GM23338 (cell line): ENCODE measurements at regions not wholly inside any gene's neighbourhood (a gene's known extent, or its start where the extent isn't known, plus 50 kb on each side); places are given as distances from the start of the nearest gene placed in this dataset.

Source experiments
- ATAC-seq: fragments of 200-7000 bp; cut with Tn5 transposase; 3 replicates; pipeline ENCODE4 v1.9.1; 2020
- DNase-seq: peaks from one replicate; pipeline ENCODE4 v3.0.0-alpha.2; 2015; ENCODE audit warnings: low spot score
- H2AFZ ChIP-seq: fragments of 200-600 bp; sonication (generic); 2 replicates; pipeline ENCODE4 v1.8.0; 2016; ENCODE audit warnings: antibody characterized with exemption, mild to moderate bottlenecking, moderate library complexity
- H3F3A ChIP-seq: fragments of 200-600 bp; sonication (generic); replicated peaks from 2 replicates; pipeline ENCODE4 v1.8.0; 2017; ENCODE audit warnings: antibody characterized with exemption, mixed run types, low read depth
- H3K27ac ChIP-seq: fragments of 200-600 bp; sonication (generic); 2 replicates; pipeline ENCODE4 v1.6.1; 2016; ENCODE audit warnings: low read depth
- H3K27me3 ChIP-seq: fragments of 200-600 bp; sonication (generic); 2 replicates; pipeline ENCODE4 v1.8.0; 2016; ENCODE audit warnings: mild to moderate bottlenecking, mixed run types, moderate library complexity; ENCODE audit not compliant: insufficient read depth
- H3K36me3 ChIP-seq: fragments of 200-600 bp; sonication (generic); 2 replicates; pipeline ENCODE4 v1.8.0; 2016; ENCODE audit warnings: mild to moderate bottlenecking; ENCODE audit not compliant: insufficient read depth
- H3K4me1 ChIP-seq: fragments of 200-600 bp; sonication (generic); 2 replicates; pipeline ENCODE4 v1.8.0; 2016; ENCODE audit warnings: mild to moderate bottlenecking, moderate library complexity; ENCODE audit not compliant: insufficient read depth
- H3K4me2 ChIP-seq: fragments of 200-600 bp; sonication (generic); 2 replicates; pipeline ENCODE4 v1.7.1; 2017; ENCODE audit warnings: mixed run types
- H3K4me3 ChIP-seq: fragments of 200-600 bp; sonication (generic); 2 replicates; pipeline ENCODE4 v1.6.1; 2016; ENCODE audit warnings: mixed run types
- H3K79me2 ChIP-seq: fragments of 200-600 bp; sonication (generic); replicated peaks from 2 replicates; pipeline ENCODE4 v1.8.0; 2017; ENCODE audit warnings: mild to moderate bottlenecking; ENCODE audit not compliant: insufficient read depth
- H3K9me2 ChIP-seq: fragments of 200-600 bp; sonication (generic); 2 replicates; pipeline ENCODE4 v1.8.0; 2017; ENCODE audit not compliant: insufficient read depth
- H4K20me1 ChIP-seq: fragments of 200-600 bp; sonication (generic); replicated peaks from 2 replicates; pipeline ENCODE4 v1.8.0; 2017; ENCODE audit warnings: mild to moderate bottlenecking; ENCODE audit not compliant: insufficient read depth
- H3K27ac Mint-ChIP-seq: 2 replicates; pipeline ENCODE4 v1.8.0; 2020; ENCODE audit warnings: inconsistent platforms, mild to moderate bottlenecking, moderate library complexity, mixed read lengths
- H3K27me3 Mint-ChIP-seq: 3 replicates; pipeline ENCODE4 v1.8.0; 2022; ENCODE audit warnings: low read depth, mild to moderate bottlenecking, moderate library complexity, mixed read lengths, inconsistent platforms; ENCODE audit not compliant: insufficient read depth, poor library complexity
- H3K36me3 Mint-ChIP-seq: 3 replicates; pipeline ENCODE4 v1.8.0; 2021; ENCODE audit warnings: low read depth, mild to moderate bottlenecking, inconsistent platforms, moderate library complexity, mixed read lengths
- H3K4me1 Mint-ChIP-seq: 3 replicates; pipeline ENCODE4 v1.8.0; 2020; ENCODE audit warnings: mild to moderate bottlenecking, inconsistent platforms, mixed read lengths
- H3K4me3 Mint-ChIP-seq: 3 replicates; pipeline ENCODE4 v1.8.0; 2021; ENCODE audit warnings: moderate library complexity, mild to moderate bottlenecking, inconsistent platforms, mixed read lengths
- H3K9me3 Mint-ChIP-seq: 3 replicates; pipeline ENCODE4 v1.8.0; 2020; ENCODE audit warnings: moderate library complexity, mild to moderate bottlenecking, inconsistent platforms, mixed read lengths
- CREB1 ChIP-seq: fragments of 250-450 bp; sonication (Bioruptor Pico); IDR thresholded peaks from 2 replicates; pipeline ENCODE4 v1.5.0; 2020; ENCODE audit warnings: low read depth, mild to moderate bottlenecking, moderate library complexity
- CTCF ChIP-seq, 2 experiments: fragments of 200-600 bp in 1 of 2; sonication (generic) in 1 of 2; conservative IDR thresholded peaks; 2 replicates each; pipeline versions ENCODE4 v1.5.1 to v1.6.1; 2016 to 2017; ENCODE audit warnings: antibody characterized with exemption in 2 of 2, low read depth in 2 of 2, mild to moderate bottlenecking in 2 of 2, moderate library complexity in 1 of 2
- EZH2 ChIP-seq: fragments of 200-600 bp; sonication (generic); IDR thresholded peaks from one replicate; pipeline ENCODE4 v1.8.0; 2017; ENCODE audit warnings: antibody characterized with exemption, mild to moderate bottlenecking, low read depth; ENCODE audit not compliant: unreplicated experiment
- EZH2phosphoT487 ChIP-seq: fragments of 200-600 bp; sonication (generic); IDR thresholded peaks from one replicate; pipeline ENCODE4 v1.8.1; 2018; ENCODE audit warnings: antibody characterized with exemption; ENCODE audit not compliant: unreplicated experiment
- JUNB ChIP-seq: IDR thresholded peaks from one replicate; pipeline ENCODE4 v1.6.1; 2016; ENCODE audit warnings: antibody characterized with exemption; ENCODE audit not compliant: unreplicated experiment
- NANOG ChIP-seq: IDR thresholded peaks from 2 replicates; pipeline ENCODE4 v1.6.1; 2016; ENCODE audit warnings: antibody characterized with exemption, borderline replicate concordance
- POLR2AphosphoS5 ChIP-seq: IDR thresholded peaks from 2 replicates; pipeline ENCODE4 v1.6.1; 2016; ENCODE audit warnings: antibody characterized with exemption, low read depth
- STAT1 ChIP-seq: IDR thresholded peaks from one replicate; pipeline ENCODE4 v1.6.1; 2016; ENCODE audit warnings: antibody characterized with exemption; ENCODE audit not compliant: unreplicated experiment
- ZNF114 ChIP-seq: fragments of 250-450 bp; sonication (Bioruptor Pico); IDR thresholded peaks from 2 replicates; pipeline ENCODE4 v1.5.0; 2020; ENCODE audit warnings: mild to moderate bottlenecking, moderate library complexity
- ZNF331 ChIP-seq: fragments of 250-450 bp; sonication (Bioruptor Pico); IDR thresholded peaks from 2 replicates; pipeline ENCODE4 v1.5.0; 2020; ENCODE audit warnings: low read depth, mild to moderate bottlenecking, moderate library complexity
- ZNF462 ChIP-seq: fragments of 250-450 bp; sonication (Bioruptor Pico); IDR thresholded peaks from 2 replicates; pipeline ENCODE4 v1.5.0; 2020; ENCODE audit warnings: mild to moderate bottlenecking, moderate library complexity
- TF ChIP-seq, protein P1 (sequence below): IDR thresholded peaks from one replicate; pipeline ENCODE4 v1.6.1; 2018; ENCODE audit warnings: antibody characterized with exemption; ENCODE audit not compliant: unreplicated experiment
- TF ChIP-seq, protein P2 (sequence below): IDR thresholded peaks from 2 replicates; pipeline ENCODE4 v1.6.1; 2016; ENCODE audit warnings: antibody characterized with exemption

DNA sequence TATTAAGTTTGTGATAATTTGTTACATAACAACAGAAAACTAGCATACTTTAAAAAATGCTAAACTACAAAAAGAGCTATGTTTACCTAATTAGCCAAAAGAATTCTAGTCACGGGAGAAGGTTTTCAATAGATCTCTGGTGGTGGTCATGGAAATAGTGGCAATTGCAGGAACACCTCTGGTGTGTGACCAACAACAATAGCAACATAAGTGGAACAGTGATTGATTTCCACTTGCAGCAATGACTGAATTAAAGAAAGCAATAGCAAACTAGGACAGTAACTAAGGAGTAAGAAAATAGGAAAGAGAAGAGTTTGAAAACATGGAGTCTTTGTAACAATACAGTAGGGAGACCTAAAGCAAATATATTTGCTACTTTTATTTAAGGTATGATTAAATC is 171.3 kb upstream of the ADGRL4 start:
- Histone ChIP-seq H3K4me2 (no peak overlapping the region), H3K36me3 (no peaks in the 10 kb centered on the region), H3F3A (no peaks in the 10 kb centered on the region), H3K9me2 (no peaks in the 10 kb centered on the region), H4K20me1 (no peaks in the 10 kb centered on the region), H3K27ac (no peak overlapping the region), H3K4me1 (no peaks in the 10 kb centered on the region), H3K4me3 (no peak overlapping the region), H2AFZ (no peak overlapping the region), H3K27me3 (no peaks in the 10 kb centered on the region), H3K79me2 (no peaks in the 10 kb centered on the region)
- Mint-ChIP-seq H3K27ac (no peak overlapping the region), H3K27me3 (peaks cover 5% of the 10 kb centered on the region), H3K9me3 (peaks cover 21% of the 10 kb centered on the region), H3K36me3 (peaks cover 18% of the 10 kb centered on the region), H3K4me1 (no peaks in the 10 kb centered on the region), H3K4me3 (no peak overlapping the region)
- no peak for ATAC-seq
- TF ChIP-seq CREB1 (CRISPR knock-in tag) (no peak), EZH2phosphoT487 (no peak), ZNF114 (CRISPR knock-in tag) (no peak), EZH2 (no peak), JUNB (no peak), ZNF462 (no peak), NANOG (no peak), CTCF (conservative IDR thresholded peaks at IDR 0.05; ENCODE audit: low read depth in 2 of 2) (no peak), ZNF331 (CRISPR knock-in tag) (no peak), STAT1 (no peak), POLR2AphosphoS5 (no peak)
- TF ChIP-seq, protein P1, sequence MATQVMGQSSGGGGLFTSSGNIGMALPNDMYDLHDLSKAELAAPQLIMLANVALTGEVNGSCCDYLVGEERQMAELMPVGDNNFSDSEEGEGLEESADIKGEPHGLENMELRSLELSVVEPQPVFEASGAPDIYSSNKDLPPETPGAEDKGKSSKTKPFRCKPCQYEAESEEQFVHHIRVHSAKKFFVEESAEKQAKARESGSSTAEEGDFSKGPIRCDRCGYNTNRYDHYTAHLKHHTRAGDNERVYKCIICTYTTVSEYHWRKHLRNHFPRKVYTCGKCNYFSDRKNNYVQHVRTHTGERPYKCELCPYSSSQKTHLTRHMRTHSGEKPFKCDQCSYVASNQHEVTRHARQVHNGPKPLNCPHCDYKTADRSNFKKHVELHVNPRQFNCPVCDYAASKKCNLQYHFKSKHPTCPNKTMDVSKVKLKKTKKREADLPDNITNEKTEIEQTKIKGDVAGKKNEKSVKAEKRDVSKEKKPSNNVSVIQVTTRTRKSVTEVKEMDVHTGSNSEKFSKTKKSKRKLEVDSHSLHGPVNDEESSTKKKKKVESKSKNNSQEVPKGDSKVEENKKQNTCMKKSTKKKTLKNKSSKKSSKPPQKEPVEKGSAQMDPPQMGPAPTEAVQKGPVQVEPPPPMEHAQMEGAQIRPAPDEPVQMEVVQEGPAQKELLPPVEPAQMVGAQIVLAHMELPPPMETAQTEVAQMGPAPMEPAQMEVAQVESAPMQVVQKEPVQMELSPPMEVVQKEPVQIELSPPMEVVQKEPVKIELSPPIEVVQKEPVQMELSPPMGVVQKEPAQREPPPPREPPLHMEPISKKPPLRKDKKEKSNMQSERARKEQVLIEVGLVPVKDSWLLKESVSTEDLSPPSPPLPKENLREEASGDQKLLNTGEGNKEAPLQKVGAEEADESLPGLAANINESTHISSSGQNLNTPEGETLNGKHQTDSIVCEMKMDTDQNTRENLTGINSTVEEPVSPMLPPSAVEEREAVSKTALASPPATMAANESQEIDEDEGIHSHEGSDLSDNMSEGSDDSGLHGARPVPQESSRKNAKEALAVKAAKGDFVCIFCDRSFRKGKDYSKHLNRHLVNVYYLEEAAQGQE, result no peak
- TF ChIP-seq, protein P2, sequence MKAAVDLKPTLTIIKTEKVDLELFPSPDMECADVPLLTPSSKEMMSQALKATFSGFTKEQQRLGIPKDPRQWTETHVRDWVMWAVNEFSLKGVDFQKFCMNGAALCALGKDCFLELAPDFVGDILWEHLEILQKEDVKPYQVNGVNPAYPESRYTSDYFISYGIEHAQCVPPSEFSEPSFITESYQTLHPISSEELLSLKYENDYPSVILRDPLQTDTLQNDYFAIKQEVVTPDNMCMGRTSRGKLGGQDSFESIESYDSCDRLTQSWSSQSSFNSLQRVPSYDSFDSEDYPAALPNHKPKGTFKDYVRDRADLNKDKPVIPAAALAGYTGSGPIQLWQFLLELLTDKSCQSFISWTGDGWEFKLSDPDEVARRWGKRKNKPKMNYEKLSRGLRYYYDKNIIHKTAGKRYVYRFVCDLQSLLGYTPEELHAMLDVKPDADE, result no peak
- DNase-seq, result no peak
